ENCODE measurements at regions not wholly inside any gene's neighbourhood (a gene's known extent, or its start where the extent isn't known, plus 50 kb on each side); places are given as distances from the start of the nearest gene placed in this dataset.

- DNase-seq: no peak
Observed at GRCh38 chr10:84798312-84798711, 469.9 kb downstream of the CCSER2 start.

GRCh38 chr10:84801156-84801555 is 472.8 kb downstream of the CCSER2 start:
- DNase-seq: no peak

GRCh38 chr10:84801916-84802315 is 473.5 kb downstream of the CCSER2 start:
- DNase-seq: no peak

- DNase-seq: no peak
Observed at GRCh38 chr10:84805149-84805548, 476.8 kb downstream of the CCSER2 start.

GRCh38 chr10:84811113-84811512 is 482.7 kb downstream of the CCSER2 start:
- no peak for DNase-seq

GRCh38 chr10:84818961-84819360 is 490.6 kb downstream of the CCSER2 start:
- DNase-seq: no peak

GRCh38 chr10:84820120-84820519 is 491.7 kb downstream of the CCSER2 start:
- DNase-seq: no peak

GRCh38 chr10:84820596-84820995 is 492.2 kb downstream of the CCSER2 start:
- no peak for DNase-seq

GRCh38 chr10:84822931-84823630 is 494.7 kb downstream of the CCSER2 start:
- no peak for DNase-seq

- no peak for DNase-seq
Observed at GRCh38 chr10:84824525-84824924, 496.1 kb downstream of the CCSER2 start.

GRCh38 chr10:84825330-84825729 is 496.9 kb downstream of the CCSER2 start:
- DNase-seq: no peak

- no peak for DNase-seq
Observed at GRCh38 chr10:84826704-84827103, 498.3 kb downstream of the CCSER2 start.

- DNase-seq: no peak
Observed at GRCh38 chr10:84829131-84829530, 500.7 kb downstream of the CCSER2 start.

- no peak for DNase-seq
Observed at GRCh38 chr10:84837041-84837812, 508.8 kb downstream of the CCSER2 start.

- no peak for DNase-seq
Observed at GRCh38 chr10:84837877-84838276, 509.5 kb downstream of the CCSER2 start.

- DNase-seq: no peak
Observed at GRCh38 chr10:84838851-84839250, 510.5 kb downstream of the CCSER2 start.

- DNase-seq: no peak
Observed at GRCh38 chr10:84842593-84842992, 514.2 kb downstream of the CCSER2 start.

GRCh38 chr10:84844461-84844860 is 516.1 kb downstream of the CCSER2 start:
- DNase-seq: no peak

GRCh38 chr10:84845628-84846261 is 517.4 kb downstream of the CCSER2 start:
- no peak for DNase-seq

GRCh38 chr10:84846658-84847316 is 518.4 kb downstream of the CCSER2 start:
- no peak for DNase-seq

GRCh38 chr10:84848967-84849366 is 520.6 kb downstream of the CCSER2 start:
- DNase-seq: no peak

GRCh38 chr10:84850826-84851225 is 522.4 kb downstream of the CCSER2 start:
- no peak for DNase-seq

- no peak for DNase-seq
Observed at GRCh38 chr10:84854439-84854838, 526.0 kb downstream of the CCSER2 start.
